HG03280 (cell line): ENCODE measurements at regions not wholly inside any gene's neighbourhood (a gene's known extent, or its start where the extent isn't known, plus 50 kb on each side); places are given as distances from the start of the nearest gene placed in this dataset.

Source experiments
- ATAC-seq: cut with Tn5 transposase; IDR thresholded peaks from one replicate; pipeline ENCODE4 v1.9.1; 2021; ENCODE audit warnings: mild to moderate bottlenecking, moderate library complexity; ENCODE audit not compliant: unreplicated experiment

DNA sequence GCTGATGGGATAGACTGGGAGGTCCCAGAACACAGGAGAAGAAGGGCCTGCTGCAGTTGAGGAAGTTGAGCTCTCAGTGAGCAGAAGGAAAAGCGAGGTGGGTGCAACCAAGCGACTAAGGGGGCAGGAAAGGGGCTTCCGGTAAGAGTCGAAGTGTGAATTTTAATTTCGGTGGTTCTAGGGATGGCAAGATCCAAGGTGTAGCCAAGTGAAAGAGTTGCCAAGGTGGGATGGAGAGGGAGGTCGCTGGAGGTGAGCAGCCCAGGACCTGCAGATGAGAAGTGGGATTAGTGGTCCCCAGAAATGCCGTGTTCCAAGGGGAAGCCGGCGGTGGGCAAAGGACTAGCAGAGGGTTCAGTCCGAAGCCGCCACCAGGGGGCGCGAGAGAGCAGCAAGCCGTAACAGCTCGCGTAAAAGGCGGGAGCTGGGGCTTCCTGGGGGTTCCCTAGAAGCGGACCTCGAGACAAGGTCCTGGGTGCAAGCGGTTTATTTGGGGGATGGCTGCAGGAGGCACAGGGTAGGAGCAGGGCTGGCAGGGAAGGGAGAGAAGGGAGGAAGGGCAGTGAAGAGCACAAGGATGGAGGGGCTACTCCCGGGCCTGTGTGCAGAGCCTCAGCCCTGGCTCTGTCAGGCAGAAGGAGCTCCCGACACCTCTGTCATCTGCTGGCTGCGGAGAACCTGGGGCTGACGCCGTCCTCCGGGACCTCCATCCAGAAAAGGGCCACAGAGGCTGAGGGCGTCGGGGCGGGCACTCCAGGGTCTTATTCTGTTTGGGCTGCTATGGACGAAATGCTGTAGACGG is 103.6 kb downstream of the PAX1 start:
- ATAC-seq: no peak

DNA sequence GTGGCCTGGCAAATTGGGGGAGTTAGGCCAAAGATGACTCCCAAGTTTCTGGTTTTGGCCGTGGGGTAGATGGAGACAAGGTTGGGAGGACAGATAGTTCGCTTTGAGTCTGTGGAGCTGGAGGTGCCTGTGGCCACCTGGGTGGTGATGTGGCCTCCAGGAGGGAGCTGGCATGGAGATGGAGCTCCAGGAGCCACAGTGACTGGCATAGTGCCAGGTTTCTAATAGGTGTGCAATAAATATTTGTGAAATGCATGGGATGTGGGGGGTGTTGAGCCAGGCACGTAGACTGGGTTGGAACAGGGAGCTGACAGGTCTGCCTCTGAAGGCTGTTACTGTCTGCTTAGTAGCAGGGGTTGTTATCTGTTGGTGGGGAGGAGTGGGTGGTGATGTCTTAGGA is 102.7 kb downstream of the PAX1 start:
- ATAC-seq: no peak

DNA sequence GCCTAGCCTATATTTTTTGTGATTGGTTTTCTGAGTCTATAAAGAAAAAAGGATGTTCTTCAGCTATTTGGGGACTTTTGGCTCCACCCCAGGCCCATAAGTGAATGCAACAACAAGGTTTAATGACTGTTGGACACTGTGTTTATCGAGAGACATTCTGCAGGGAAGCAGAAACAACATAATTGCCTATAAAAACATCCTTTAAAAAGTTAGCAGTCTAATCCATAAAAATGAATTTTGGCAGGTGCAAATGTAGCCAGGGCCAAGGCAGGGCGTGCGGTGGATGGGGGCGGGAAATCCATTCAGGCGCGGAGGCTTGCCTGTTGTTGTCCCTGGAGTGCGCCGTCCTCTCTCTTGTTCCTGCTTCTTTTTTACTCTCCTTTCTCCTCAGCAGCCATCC is 99.3 kb downstream of the PAX1 start:
- no peak for ATAC-seq

DNA sequence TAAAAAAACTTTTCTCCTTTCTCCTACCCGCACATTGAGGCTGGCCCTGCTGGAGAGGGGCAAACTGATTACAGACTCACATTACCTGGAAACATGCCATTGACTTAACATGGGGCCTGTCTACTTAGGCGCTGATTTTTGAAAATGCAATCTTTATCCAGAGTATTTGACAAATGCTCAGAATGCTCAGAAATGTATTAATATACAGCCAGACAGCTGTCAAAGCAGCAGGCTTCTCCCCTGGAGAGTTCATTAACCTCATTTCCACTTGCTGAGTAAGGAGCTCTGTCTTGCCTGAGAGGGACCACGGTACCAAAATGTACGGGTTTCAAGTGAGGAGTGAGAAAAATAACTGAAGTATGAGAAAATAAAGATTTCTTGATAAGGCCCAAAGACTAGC is 95.7 kb downstream of the PAX1 start:
- no peak for ATAC-seq

DNA sequence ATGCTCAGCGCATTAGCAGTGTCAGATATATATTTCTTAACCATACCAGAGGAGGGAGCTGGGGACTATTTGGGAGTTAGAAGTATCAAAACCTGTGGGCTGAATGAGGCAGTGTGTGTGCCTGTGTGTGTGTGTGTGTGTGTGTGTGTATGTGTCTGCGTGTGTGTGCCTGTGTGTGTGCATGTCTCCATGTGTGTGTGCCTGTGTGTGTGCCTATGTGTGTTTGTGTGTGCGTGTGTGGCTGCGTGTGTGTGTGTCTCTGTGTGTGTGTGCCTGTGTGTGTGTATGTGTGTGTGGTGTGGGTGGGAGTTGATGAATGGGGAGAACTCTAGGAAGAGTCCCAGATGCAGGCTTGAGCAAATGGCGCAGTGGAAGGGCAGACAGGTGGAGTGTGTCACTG is 92.9 kb downstream of the PAX1 start:
- no peak for ATAC-seq

DNA sequence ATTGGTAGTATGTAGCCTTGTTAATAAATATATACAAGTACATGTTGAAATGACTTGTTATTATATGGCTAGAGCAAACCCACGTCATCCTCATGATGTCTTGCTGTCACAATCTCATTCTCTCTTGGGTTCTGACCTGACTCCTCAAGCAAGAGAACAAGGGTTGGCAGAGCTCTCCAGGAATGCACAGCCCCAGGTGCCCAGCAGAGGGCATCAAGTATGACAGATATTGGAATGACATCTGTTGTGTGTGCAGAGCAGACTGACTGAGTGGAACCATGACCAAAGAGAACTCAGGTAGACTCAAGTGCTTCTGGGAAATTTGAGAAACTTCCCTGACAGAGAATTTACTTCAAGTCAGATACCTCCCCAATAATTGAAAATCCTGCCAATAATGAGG is 90.6 kb downstream of the PAX1 start:
- ATAC-seq: no peak

DNA sequence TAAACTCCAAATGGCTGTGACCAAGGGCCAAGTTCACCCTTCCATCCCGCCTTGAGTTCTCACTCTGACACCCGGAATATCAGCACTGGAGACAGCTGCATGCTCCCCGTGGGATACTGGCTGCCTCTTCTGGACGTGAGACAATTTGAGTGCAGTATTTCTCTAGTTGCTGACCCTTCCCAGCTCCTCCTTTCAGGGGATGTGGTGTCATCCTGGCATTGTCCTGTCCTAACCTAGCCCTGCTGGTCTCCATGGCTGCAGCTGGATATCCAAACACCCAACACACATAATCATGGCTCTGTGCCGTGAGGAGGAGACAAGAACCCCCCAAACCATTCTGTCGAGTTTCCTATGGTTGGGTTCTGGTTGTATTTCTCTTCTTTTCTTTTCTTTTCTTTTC is 82.6 kb downstream of the PAX1 start:
- no peak for ATAC-seq

DNA sequence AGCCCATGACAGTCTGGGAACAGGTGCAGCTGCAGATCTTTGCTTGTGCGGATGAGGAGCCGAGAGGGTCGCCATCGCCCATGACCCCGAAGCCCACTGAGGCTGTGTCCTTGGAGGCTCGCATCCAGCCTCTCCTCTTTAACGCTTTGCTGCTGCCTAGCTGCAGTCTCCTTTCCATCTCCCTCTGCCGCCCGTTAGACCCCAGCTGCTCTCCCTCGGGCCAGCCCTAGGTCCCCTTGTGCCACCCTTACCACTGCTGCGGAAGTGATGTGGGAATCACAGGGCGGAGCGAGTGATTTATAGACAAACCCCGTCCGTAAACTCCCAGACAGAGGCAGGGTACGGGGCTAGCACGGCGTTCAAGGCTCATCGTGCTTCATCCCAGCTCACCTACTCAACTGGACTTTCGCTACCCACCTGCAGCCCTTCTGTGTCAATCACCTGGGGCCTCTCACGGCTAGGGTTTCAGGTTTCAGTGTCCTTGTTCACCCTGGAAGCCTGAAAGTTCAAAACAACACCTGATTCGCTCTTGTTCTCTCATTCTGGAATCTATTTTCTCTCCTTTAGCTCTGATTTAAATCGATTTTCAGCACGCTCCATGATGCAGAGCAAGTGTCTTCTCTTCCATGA is 76.1 kb downstream of the PAX1 start:
- ATAC-seq: no peak

DNA sequence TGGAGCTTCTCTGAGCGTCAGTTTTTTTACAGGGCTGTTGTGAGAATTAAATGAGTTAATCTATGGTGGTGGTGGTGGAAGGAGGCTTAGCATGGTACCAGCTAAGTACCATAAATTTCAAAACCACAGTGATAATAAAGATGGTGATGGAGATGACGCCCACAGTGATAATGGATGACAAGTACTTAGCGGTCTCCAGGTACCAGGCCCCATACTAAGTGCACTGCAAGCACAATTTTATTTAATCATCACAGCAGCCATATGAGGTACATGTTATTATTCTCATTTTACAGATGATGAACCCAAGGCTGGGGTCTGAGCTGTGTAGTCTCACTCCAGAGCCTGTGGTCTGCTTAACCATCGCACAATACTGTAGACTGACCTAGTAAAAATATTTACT is 75.1 kb downstream of the PAX1 start:
- ATAC-seq: no peak
